ENCODE measurements at regions not wholly inside any gene's neighbourhood (a gene's known extent, or its start where the extent isn't known, plus 50 kb on each side); places are given as distances from the start of the nearest gene placed in this dataset.

DNA sequence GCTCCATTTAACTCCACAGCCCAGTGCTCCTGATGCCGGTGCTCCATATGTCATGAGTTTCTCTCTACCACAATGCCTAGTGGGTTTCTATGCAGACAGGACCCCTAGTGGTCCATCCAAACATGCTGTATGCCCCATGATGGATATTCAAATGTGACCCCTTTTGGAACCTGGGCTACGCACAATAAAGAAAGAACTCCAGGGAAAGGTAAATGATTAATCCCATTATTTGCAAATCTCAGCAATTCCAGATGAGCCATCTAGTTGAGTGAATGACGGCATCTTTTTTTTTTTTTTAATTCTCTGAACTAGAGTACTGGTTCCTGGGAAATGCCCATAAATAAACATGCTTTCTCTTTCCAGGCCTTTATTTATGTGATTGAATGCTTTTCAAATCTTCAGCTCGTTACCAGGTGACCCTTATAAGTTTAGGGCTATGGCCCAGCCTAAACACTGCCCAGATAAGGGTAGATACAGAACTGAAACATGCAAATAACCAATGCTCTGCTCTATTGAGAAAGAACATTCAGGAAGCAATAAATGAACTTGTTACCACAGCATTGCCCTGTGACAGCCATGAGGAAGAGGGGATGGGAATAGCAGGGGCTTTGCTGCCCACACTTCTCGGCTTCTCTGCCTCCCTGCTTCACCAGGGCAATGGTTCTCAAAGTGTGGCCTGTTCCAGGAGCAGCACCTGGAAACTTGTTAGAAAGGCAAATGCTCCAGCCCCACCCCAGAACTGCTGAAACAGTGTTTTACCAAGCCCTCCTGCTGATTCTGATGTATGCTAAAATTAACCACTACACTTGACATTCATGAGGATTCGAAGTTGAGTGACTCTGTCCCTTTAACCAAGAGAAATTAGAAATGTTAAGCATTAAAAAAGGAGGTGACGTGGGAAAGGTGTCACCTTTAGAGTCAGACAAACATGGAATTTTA lies 151.7 kb downstream of the SEC16B start:
- no peak overlapping the region for H3K4me3 ChIP-seq (ENCODE audit: low read depth, low read length)
- TF ChIP-seq, protein P1, sequence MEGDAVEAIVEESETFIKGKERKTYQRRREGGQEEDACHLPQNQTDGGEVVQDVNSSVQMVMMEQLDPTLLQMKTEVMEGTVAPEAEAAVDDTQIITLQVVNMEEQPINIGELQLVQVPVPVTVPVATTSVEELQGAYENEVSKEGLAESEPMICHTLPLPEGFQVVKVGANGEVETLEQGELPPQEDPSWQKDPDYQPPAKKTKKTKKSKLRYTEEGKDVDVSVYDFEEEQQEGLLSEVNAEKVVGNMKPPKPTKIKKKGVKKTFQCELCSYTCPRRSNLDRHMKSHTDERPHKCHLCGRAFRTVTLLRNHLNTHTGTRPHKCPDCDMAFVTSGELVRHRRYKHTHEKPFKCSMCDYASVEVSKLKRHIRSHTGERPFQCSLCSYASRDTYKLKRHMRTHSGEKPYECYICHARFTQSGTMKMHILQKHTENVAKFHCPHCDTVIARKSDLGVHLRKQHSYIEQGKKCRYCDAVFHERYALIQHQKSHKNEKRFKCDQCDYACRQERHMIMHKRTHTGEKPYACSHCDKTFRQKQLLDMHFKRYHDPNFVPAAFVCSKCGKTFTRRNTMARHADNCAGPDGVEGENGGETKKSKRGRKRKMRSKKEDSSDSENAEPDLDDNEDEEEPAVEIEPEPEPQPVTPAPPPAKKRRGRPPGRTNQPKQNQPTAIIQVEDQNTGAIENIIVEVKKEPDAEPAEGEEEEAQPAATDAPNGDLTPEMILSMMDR (IDR thresholded peaks at IDR 0.05; ENCODE audit: insufficient read depth, low read length, missing control alignments): no peak
- no peak for DNase-seq (ENCODE audit: low read depth, low spot score)
- ChIA-PET POLR2A (no interaction called here), CTCF (no interaction called here)

DNA sequence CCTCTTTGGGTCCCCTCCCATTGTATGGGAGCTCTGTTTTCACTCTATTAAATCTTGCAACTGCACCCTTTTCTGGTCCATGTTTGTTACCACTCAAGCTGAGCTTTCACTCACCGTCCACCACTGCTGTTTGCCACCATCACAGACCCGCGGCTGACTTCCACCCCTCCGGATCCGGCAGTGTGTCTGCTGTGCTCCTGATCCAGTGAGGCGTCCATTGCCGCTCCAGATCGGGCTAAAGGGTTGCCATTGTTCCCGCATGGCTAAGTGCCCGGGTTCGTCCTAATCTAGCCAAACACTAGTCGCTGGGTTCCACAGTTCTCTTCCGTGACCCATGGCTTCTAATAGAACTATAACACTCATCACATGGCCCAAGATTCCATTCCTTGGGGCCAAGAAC lies 157.2 kb downstream of the SEC16B start:
- DNase-seq (ENCODE audit: low read depth, low spot score): no peak
- H3K4me3 ChIP-seq (ENCODE audit: low read depth, low read length): no peak overlapping the region
- ChIA-PET CTCF (no interaction called here), POLR2A (no interaction called here)
- TF ChIP-seq, protein P1 (IDR thresholded peaks at IDR 0.05; ENCODE audit: insufficient read depth, low read length, missing control alignments): no peak

DNA sequence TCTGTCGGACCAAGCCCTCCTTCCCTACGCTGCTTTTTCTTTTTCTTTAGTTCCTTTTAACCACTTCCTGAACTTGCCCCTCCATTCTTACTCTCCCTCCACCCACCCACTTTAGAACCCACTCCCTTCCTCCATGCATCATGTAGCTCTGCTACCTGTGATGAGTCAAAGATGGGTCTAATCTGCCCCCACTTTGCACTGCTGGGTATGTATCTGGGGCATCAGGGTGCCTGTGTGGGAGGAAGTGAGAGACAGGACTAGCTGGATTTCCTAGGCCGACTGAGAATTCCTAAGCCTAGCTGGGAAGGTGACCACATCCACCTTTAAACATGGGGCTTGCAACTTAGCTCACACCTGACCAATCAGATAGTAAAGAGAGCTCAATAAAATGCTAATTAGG lies 157.7 kb downstream of the SEC16B start:
- TF ChIP-seq, protein P1 (IDR thresholded peaks at IDR 0.05; ENCODE audit: insufficient read depth, low read length, missing control alignments): no peak
- no peak for DNase-seq (ENCODE audit: low read depth, low spot score)
- ChIA-PET POLR2A (no interaction called here), CTCF (no interaction called here)
- H3K4me3 ChIP-seq (ENCODE audit: low read depth, low read length): no peak overlapping the region

DNA sequence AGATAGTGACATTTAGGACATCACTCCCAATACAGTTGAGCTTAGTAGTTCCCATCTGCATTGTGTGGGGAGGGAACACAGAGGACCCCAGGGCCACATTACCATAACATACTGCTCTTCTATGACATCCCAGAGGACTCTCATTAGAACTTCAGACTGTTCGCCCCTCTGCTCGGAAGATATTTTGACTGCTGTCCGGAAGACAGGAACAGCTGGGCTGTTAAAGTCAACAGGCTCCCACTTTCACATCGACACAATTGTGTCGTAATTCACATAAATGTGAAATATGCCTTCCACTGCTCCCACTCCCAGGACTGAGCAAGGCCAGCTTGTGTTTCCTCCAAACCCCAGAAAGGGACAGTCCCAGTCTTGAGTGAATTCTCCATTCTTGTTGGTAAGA lies 158.4 kb downstream of the SEC16B start:
- POLR2A ChIA-PET: no interaction called here
- DNase-seq (ENCODE audit: low read depth, low spot score): no peak
- TF ChIP-seq, protein P1 (IDR thresholded peaks at IDR 0.05; ENCODE audit: insufficient read depth, low read length, missing control alignments): no peak
- H3K4me3 ChIP-seq (ENCODE audit: low read depth, low read length): no peak overlapping the region
- CTCF ChIA-PET: interaction anchor here (1.0 kb wide), 1 partner anchor 10 kb away, joined by 3 read pairs; no protein-coding TSS in a partner anchor

DNA sequence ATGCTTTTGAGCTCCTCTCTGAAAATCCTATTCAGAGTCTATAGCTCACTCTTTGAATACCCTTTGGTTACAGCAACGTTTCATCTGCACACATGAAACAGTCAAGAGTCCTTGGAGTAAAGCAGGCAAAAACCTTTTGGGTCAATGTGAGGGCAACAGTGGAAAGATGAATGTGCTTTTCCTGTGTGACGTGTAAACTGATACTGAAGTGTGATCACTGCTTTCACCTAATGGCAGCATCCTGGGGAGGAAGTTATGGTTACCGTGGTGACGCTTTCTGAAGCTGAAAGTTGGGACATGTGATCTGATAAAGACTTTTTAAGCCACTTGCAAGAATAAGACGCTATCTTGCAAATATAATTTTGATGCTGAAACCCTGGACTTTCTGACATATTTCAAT lies 160.0 kb downstream of the SEC16B start:
- POLR2A ChIA-PET: no interaction called here
- TF ChIP-seq, protein P1 (IDR thresholded peaks at IDR 0.05; ENCODE audit: insufficient read depth, low read length, missing control alignments): no peak
- no peak for DNase-seq (ENCODE audit: low read depth, low spot score)
- CTCF ChIA-PET: no interaction called here
- no peak overlapping the region for H3K4me3 ChIP-seq (ENCODE audit: low read depth, low read length)

DNA sequence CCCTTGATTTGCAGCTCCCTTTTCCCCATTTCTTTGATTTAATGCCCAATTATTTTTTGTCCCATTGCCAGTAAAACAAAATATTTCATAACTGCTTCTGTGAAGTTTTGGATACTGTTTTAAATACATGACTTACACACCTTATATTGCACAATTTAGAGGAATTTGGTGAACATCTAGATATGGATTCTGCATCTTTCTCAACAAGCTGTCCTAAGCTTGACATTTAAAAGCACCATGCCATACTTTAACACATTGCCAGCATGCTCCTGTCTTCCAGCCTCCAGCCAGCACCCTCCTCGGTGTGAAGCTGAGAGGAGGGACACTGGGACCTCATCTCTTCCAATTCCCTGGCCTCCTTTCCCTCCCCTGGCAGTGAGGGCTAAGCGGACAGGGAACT lies 167.6 kb downstream of the SEC16B start:
- ChIA-PET CTCF (interaction anchor here (1.6 kb wide), 1 partner anchor 14 kb away, joined by 3 read pairs; no protein-coding TSS in a partner anchor), POLR2A (no interaction called here)
- no peak overlapping the region for H3K4me3 ChIP-seq (ENCODE audit: low read depth, low read length)
- TF ChIP-seq, protein P1 (IDR thresholded peaks at IDR 0.05; ENCODE audit: insufficient read depth, low read length, missing control alignments): no peak
- DNase-seq (ENCODE audit: low read depth, low spot score): no peak
